GM23248 (cell line): ENCODE measurements at regions not wholly inside any gene's neighbourhood (a gene's known extent, or its start where the extent isn't known, plus 50 kb on each side); places are given as distances from the start of the nearest gene placed in this dataset.

Experiments used
- DNase-seq: peaks from one replicate; pipeline ENCODE4 v3.0.0-alpha.2; 2015
- H2AFZ ChIP-seq: fragments of 200-600 bp; sonication (generic); 2 replicates; pipeline ENCODE4 v1.6.1; 2016; ENCODE audit warnings: antibody characterized with exemption
- H3F3A ChIP-seq: fragments of 200-600 bp; sonication (generic); 2 replicates; pipeline ENCODE4 v1.6.1; 2016; ENCODE audit warnings: mild to moderate bottlenecking, antibody characterized with exemption, mixed run types; ENCODE audit not compliant: insufficient read depth
- H3K27ac ChIP-seq: fragments of 200-600 bp; sonication (generic); 2 replicates; pipeline ENCODE4 v1.5.1; 2016; ENCODE audit warnings: mild to moderate bottlenecking
- H3K27me3 ChIP-seq: fragments of 200-600 bp; sonication (generic); replicated peaks from 2 replicates; pipeline ENCODE4 v1.6.1; 2016; ENCODE audit warnings: mild to moderate bottlenecking; ENCODE audit not compliant: insufficient read depth
- H3K36me3 ChIP-seq: fragments of 200-600 bp; sonication (generic); 2 replicates; pipeline ENCODE4 v1.6.1; 2016; ENCODE audit warnings: low read depth, mild to moderate bottlenecking
- H3K4me1 ChIP-seq: fragments of 200-600 bp; sonication (generic); 2 replicates; pipeline ENCODE4 v1.6.1; 2016; ENCODE audit warnings: mild to moderate bottlenecking; ENCODE audit not compliant: insufficient read depth
- H3K4me2 ChIP-seq: fragments of 200-600 bp; sonication (generic); one replicate; pipeline ENCODE4 v1.6.1; 2016; ENCODE audit warnings: mild to moderate bottlenecking; ENCODE audit not compliant: unreplicated experiment
- H3K4me3 ChIP-seq: fragments of 200-600 bp; sonication (generic); 2 replicates; pipeline ENCODE4 v1.5.1; 2016; ENCODE audit warnings: mild to moderate bottlenecking
- H3K79me2 ChIP-seq: fragments of 200-600 bp; sonication (generic); 2 replicates; pipeline ENCODE4 v1.6.1; 2016; ENCODE audit warnings: mild to moderate bottlenecking; ENCODE audit not compliant: insufficient read depth
- H3K9ac ChIP-seq: fragments of 200-600 bp; sonication (generic); 2 replicates; pipeline ENCODE4 v1.6.1; 2016; ENCODE audit warnings: mild to moderate bottlenecking
- H3K9me2 ChIP-seq: fragments of 200-600 bp; sonication (generic); 2 replicates; pipeline ENCODE4 v1.6.1; 2016; ENCODE audit warnings: mixed run types, mild to moderate bottlenecking, moderate library complexity; ENCODE audit not compliant: insufficient read depth
- H3K9me3 ChIP-seq: fragments of 200-600 bp; sonication (generic); one replicate; pipeline ENCODE4 v1.6.1; 2017; ENCODE audit warnings: low read depth
- H4K20me1 ChIP-seq: fragments of 200-600 bp; sonication (generic); 2 replicates; pipeline ENCODE4 v1.6.0; 2016; ENCODE audit not compliant: insufficient read depth
- EZH2 ChIP-seq: fragments of 200-600 bp; sonication (generic); IDR thresholded peaks from 2 replicates; pipeline ENCODE4 v1.6.1; 2018; ENCODE audit warnings: antibody characterized with exemption, mild to moderate bottlenecking; ENCODE audit not compliant: insufficient read depth, poor library complexity, severe bottlenecking
- EZH2phosphoT487 ChIP-seq: fragments of 200-600 bp; sonication (generic); IDR thresholded peaks from 2 replicates; pipeline ENCODE4 v1.6.1; 2018; ENCODE audit warnings: antibody characterized with exemption, moderate library complexity, mild to moderate bottlenecking, low read depth; ENCODE audit not compliant: insufficient read depth
- WGBS, 2 experiments: methylation state at CpG; one replicate each; pipeline ENCODE4 v1.1.6; 2015 to 2017; ENCODE audit warnings: low lambda C conversion rate in 2 of 2, low coverage in 1 of 2; ENCODE audit errors: missing lambda C conversion rate in 2 of 2; 5-methylcytosine and 5-hydroxymethylcytosine counted together
- in situ Hi-C: fragments of 300-500 bp; cut with MboI; formaldehyde crosslinking; loops from 2 replicates; pipeline ENCODE4 v1.15.0; 2020

DNA sequence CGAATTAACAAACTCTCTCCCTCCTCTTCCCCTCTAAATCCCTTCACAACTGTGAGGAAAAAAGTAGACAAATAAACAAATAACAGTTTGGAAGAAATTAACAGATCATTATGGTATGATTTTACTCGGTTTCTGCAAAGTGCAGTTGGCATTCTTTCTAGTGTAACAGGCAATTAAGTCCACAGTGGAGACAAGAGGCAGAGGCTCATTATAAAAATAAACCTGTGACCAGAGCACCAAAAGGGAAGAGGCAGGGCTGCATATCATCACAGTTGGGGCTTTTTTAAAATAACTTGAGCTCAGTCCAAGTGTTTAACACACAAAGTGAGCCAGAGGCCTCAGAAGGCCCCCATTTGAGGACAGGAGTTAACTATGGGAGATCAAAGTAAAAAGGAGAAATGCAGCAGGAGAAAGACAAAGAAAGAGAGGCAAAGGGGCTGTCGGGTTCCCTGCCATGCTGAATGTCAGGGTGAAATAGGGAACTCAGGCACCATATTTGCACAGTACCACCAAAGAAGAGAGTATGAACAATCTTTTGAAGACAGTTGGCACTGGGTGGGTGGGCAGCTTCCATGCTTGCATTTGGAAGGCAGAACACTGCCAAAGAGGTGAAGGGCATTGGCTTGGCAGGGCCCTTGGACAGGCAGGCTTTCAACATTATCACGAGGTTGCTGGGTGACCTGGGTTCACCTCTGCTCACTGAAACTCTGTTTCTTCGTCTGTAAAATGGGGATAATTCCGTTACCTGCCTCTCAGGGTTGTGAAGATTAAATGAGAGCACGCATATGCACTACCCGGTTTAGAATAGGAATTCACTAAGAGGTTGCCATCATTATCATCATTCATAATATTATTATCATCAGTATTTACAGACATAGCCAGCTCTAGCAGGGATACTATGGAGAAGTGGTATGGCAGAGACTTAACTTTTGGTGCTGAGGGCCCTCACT is 134.5 kb downstream of the MEX3B start:
- H3F3A ChIP-seq = no peaks in the 10 kb centered on the region
- H3K4me2 ChIP-seq = no peak overlapping the region
- no peaks in the 10 kb centered on the region for H3K36me3 ChIP-seq
- DNase-seq = no peak
- H4K20me1 ChIP-seq = no peaks in the 10 kb centered on the region
- no peak overlapping the region for H3K9ac ChIP-seq
- no peaks in the 10 kb centered on the region for H3K4me1 ChIP-seq
- H3K9me2 ChIP-seq = no peaks in the 10 kb centered on the region
- H2AFZ ChIP-seq = no peak overlapping the region
- no peak for TF ChIP-seq EZH2
- in situ Hi-C loops = no loop called here
- no peaks in the 10 kb centered on the region for H3K79me2 ChIP-seq
- no peak overlapping the region for H3K27ac ChIP-seq
- 31% methylated on average over 8 of the region's 8 CpGs for WGBS, 2 experiments
- H3K4me3 ChIP-seq = no peak overlapping the region
- no peaks in the 10 kb centered on the region for H3K9me3 ChIP-seq
- H3K27me3 ChIP-seq = 0 out of 2 replicates have a peak, but pooled peaks cover 19% of the 10 kb centered on the region

DNA sequence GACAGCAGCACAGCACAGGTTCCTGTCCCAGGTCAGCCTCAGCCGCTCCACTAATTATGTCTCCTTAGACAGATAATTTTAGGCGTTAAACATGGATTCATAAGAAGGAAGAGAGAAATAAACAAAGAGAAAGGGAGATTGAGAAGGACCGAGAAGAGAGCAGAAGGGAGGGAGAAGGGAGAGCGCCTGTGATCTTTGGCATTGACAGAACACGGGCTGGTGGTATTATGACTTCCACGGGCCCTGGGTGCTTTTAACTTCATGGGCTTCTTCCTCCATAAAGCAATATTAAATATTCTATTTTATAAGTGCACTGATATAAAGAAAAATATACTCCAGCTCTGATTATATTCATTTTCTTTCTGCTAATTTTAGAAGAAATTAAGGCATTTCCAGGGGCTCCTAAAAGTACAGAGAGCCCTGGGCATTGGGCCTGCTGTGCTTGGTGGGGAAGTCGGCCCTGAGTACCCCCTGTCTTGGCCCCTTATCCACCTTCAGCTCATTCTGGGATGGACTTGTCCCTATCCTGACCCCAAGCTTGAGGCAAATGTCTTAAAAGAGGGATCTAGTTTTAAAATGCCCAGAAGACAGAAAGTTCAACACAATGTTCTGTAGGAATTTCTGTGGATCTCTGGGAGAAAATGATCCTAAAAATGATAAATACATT is 135.3 kb downstream of the MEX3B start:
- Histone ChIP-seq H4K20me1 (no peaks in the 10 kb centered on the region), H3K4me3 (no peak overlapping the region), H3K9me2 (no peaks in the 10 kb centered on the region), H3K79me2 (no peaks in the 10 kb centered on the region), H3K4me2 (no peak overlapping the region), H3K27me3 (0 out of 2 replicates have a peak, but pooled peaks cover 20% of the 10 kb centered on the region), H2AFZ (no peak overlapping the region), H3K27ac (no peak overlapping the region), H3K9me3 (no peaks in the 10 kb centered on the region), H3F3A (no peaks in the 10 kb centered on the region), H3K4me1 (no peaks in the 10 kb centered on the region), H3K9ac (no peak overlapping the region), H3K36me3 (no peaks in the 10 kb centered on the region)
- TF ChIP-seq EZH2phosphoT487 = no peak
- TF ChIP-seq EZH2 = no peak
- no peak for DNase-seq
- in situ Hi-C loops = no loop called here
- WGBS, 2 experiments = 28 to 30% methylated on average over 7 of the region's 7 CpGs

DNA sequence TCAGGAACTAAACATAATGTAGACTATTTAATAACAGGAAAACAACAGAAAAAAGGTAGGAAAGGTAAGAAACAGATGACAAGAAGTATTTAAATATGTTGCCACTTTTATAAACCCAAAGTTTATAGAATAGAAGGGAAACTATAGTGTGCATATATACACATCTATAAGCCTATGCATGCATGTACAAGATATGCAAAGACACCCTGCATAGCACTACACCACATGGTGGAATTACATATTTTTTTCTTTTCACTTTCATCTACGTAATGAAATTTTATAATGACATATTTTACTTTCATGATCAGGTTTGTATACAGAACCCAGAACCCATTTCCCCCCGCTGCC is 136.8 kb downstream of the MEX3B start:
- Histone ChIP-seq H3K36me3 (no peaks in the 10 kb centered on the region), H3K9me2 (no peaks in the 10 kb centered on the region), H3K79me2 (no peaks in the 10 kb centered on the region), H4K20me1 (no peaks in the 10 kb centered on the region), H3K4me2 (no peak overlapping the region), H3K27ac (no peak overlapping the region), H3K4me1 (no peaks in the 10 kb centered on the region), H3K4me3 (no peak overlapping the region), H3F3A (no peaks in the 10 kb centered on the region), H3K9me3 (no peaks in the 10 kb centered on the region), H3K9ac (no peak overlapping the region), H3K27me3 (0 out of 2 replicates have a peak, but pooled peaks cover 20% of the 10 kb centered on the region), H2AFZ (no peak overlapping the region)
- WGBS, 2 experiments = 9 to 10% methylated on average over 2 of the region's 2 CpGs
- no peak for TF ChIP-seq EZH2
- no peak for TF ChIP-seq EZH2phosphoT487
- in situ Hi-C loops = no loop called here
- no peak for DNase-seq

- 31 to 38% methylated on average over 2 of the region's 2 CpGs for WGBS, 2 experiments
- DNase-seq = no peak
- TF ChIP-seq EZH2 (no peak), EZH2phosphoT487 (no peak)
Measured at GRCh38 chr15:81908111-81908510, 137.7 kb downstream of the MEX3B start.

More at GRCh38 chr15:81908111-81908510, 137.7 kb downstream of the MEX3B start:
- Histone ChIP-seq H3K27me3 (0 out of 2 replicates have a peak, but pooled peaks cover 17% of the 10 kb centered on the region), H3F3A (no peaks in the 10 kb centered on the region), H3K4me2 (no peak overlapping the region), H2AFZ (no peak overlapping the region), H3K4me3 (no peak overlapping the region), H3K36me3 (no peaks in the 10 kb centered on the region), H3K9me3 (no peaks in the 10 kb centered on the region), H3K4me1 (no peaks in the 10 kb centered on the region), H3K27ac (no peak overlapping the region), H3K9me2 (no peaks in the 10 kb centered on the region), H3K79me2 (no peaks in the 10 kb centered on the region), H3K9ac (no peak overlapping the region), H4K20me1 (no peaks in the 10 kb centered on the region)
- in situ Hi-C loops = no loop called here
